ENCODE measurements at regions not wholly inside any gene's neighbourhood (a gene's known extent, or its start where the extent isn't known, plus 50 kb on each side); places are given as distances from the start of the nearest gene placed in this dataset.

GRCh38 chr15:97806766-97807165, 153.7 kb upstream of the ARRDC4 start:
- DNase-seq (ENCODE audit: low spot score): no peak
- TF ChIP-seq CTCF (IDR thresholded peaks at IDR 0.05; ENCODE audit: borderline replicate concordance, control extremely low read depth, extremely low read depth, insufficient read depth, missing control alignments): no peak
- in situ Hi-C loops (cut with MboI; ENCODE audit: low sequenced_read_pairs, unreplicated experiment): no loop called here

- TF ChIP-seq CTCF (IDR thresholded peaks at IDR 0.05; ENCODE audit: borderline replicate concordance, control extremely low read depth, extremely low read depth, insufficient read depth, missing control alignments): no peak
- in situ Hi-C loops (cut with MboI; ENCODE audit: low sequenced_read_pairs, unreplicated experiment): no loop called here
- no peak for DNase-seq (ENCODE audit: low spot score)
Observed at GRCh38 chr15:97815835-97816234, 144.7 kb upstream of the ARRDC4 start.

- in situ Hi-C loops (cut with MboI; ENCODE audit: low sequenced_read_pairs, unreplicated experiment): no loop called here
- DNase-seq (ENCODE audit: low spot score): no peak
- TF ChIP-seq CTCF (IDR thresholded peaks at IDR 0.05; ENCODE audit: borderline replicate concordance, control extremely low read depth, extremely low read depth, insufficient read depth, missing control alignments): no peak
Observed at GRCh38 chr15:97817276-97817890, 143.1 kb upstream of the ARRDC4 start.

GRCh38 chr15:97836003-97836402, 124.5 kb upstream of the ARRDC4 start:
- in situ Hi-C loops (cut with MboI; ENCODE audit: low sequenced_read_pairs, unreplicated experiment): no loop called here
- no peak for TF ChIP-seq CTCF (IDR thresholded peaks at IDR 0.05; ENCODE audit: borderline replicate concordance, control extremely low read depth, extremely low read depth, insufficient read depth, missing control alignments)
- no peak for DNase-seq (ENCODE audit: low spot score)

- no peak for TF ChIP-seq CTCF (IDR thresholded peaks at IDR 0.05; ENCODE audit: borderline replicate concordance, control extremely low read depth, extremely low read depth, insufficient read depth, missing control alignments)
- DNase-seq (ENCODE audit: low spot score): no peak
- in situ Hi-C loops (cut with MboI; ENCODE audit: low sequenced_read_pairs, unreplicated experiment): no loop called here
Observed at GRCh38 chr15:97837896-97838295, 122.6 kb upstream of the ARRDC4 start.

GRCh38 chr15:97838606-97839210, 121.8 kb upstream of the ARRDC4 start:
- in situ Hi-C loops (cut with MboI; ENCODE audit: low sequenced_read_pairs, unreplicated experiment): no loop called here
- no peak for DNase-seq (ENCODE audit: low spot score)
- no peak for TF ChIP-seq CTCF (IDR thresholded peaks at IDR 0.05; ENCODE audit: borderline replicate concordance, control extremely low read depth, extremely low read depth, insufficient read depth, missing control alignments)

Measured in GM13976 (cell line).